ENCODE measurements at regions not wholly inside any gene's neighbourhood (a gene's known extent, or its start where the extent isn't known, plus 50 kb on each side); places are given as distances from the start of the nearest gene placed in this dataset.
A peak's percentile ranks its signal among the peaks of the same experiment; 100 is the strongest.

- TF ChIP-seq CTCF (IDR thresholded peaks at IDR 0.05) (no peak), POLR2A (IDR thresholded peaks at IDR 0.05) (no peak)
- peaks cover 0 to 11% (median 2%) of the 10 kb centered on the region in 3 donors for H3K4me1 ChIP-seq
- DNase-seq, result no peak
- no peaks in the 10 kb centered on the region for H3K27me3 ChIP-seq
- H3K36me3 ChIP-seq, result no peaks in the 10 kb centered on the region
- intact Hi-C loops (cut with DNase I), result no loop called here
- 75 to 87% methylated on average over 3 of the region's 3 CpGs for WGBS, 2 donors
- H3K4me3 ChIP-seq, result no peak overlapping the region
- no peaks in the 10 kb centered on the region for H3K9me3 ChIP-seq
- no peak overlapping the region for H3K27ac ChIP-seq
Measured at GRCh38 chr11:109077291-109077920, 344.6 kb upstream of the C11orf87 start.

GRCh38 chr11:109085708-109086373 is 336.1 kb upstream of the C11orf87 start:
- 43 to 49% methylated on average over 5 of the region's 5 CpGs for WGBS, 2 donors
- no peak for DNase-seq
- no peak overlapping the region for H3K4me3 ChIP-seq
- no peaks in the 10 kb centered on the region for H3K36me3 ChIP-seq
- intact Hi-C loops (cut with DNase I), result no loop called here
- no peaks in the 10 kb centered on the region for H3K27me3 ChIP-seq
- peak overlapping the region in 1 of 4 donors; percentile 3 for H3K27ac ChIP-seq
- H3K4me1 ChIP-seq, result no peaks in the 10 kb centered on the region
- peaks cover 0 to 5% (median 0%) of the 10 kb centered on the region in 3 donors for H3K9me3 ChIP-seq
- TF ChIP-seq POLR2A (IDR thresholded peaks at IDR 0.05), result no peak
- TF ChIP-seq CTCF (IDR thresholded peaks at IDR 0.05), result no peak

- no peak for DNase-seq
- intact Hi-C loops (cut with DNase I), result no loop called here
Measured at GRCh38 chr11:109086931-109087330, 335.1 kb upstream of the C11orf87 start.

GRCh38 chr11:109088086-109088485 is 333.9 kb upstream of the C11orf87 start:
- no peak for DNase-seq
- H3K9me3 ChIP-seq, result peaks cover 0 to 5% (median 0%) of the 10 kb centered on the region in 3 donors
- WGBS, 2 donors, result 58 to 89% methylated on average over 2 of the region's 2 CpGs
- H3K27ac ChIP-seq, result no peak overlapping the region
- no peaks in the 10 kb centered on the region for H3K36me3 ChIP-seq
- no peak overlapping the region for H3K4me3 ChIP-seq
- intact Hi-C loops (cut with DNase I), result no loop called here
- TF ChIP-seq CTCF (IDR thresholded peaks at IDR 0.05), result no peak
- no peak for TF ChIP-seq POLR2A (IDR thresholded peaks at IDR 0.05)
- no peaks in the 10 kb centered on the region for H3K4me1 ChIP-seq
- no peaks in the 10 kb centered on the region for H3K27me3 ChIP-seq

More at GRCh38 chr11:109086931-109087330, 335.1 kb upstream of the C11orf87 start:
- no peak overlapping the region for H3K4me3 ChIP-seq
- WGBS, 2 donors, result 79 to 93% methylated on average over 1 of the region's 1 CpG
- H3K36me3 ChIP-seq, result no peaks in the 10 kb centered on the region
- H3K4me1 ChIP-seq, result no peaks in the 10 kb centered on the region
- no peak overlapping the region for H3K27ac ChIP-seq
- peaks cover 0 to 5% (median 0%) of the 10 kb centered on the region in 3 donors for H3K9me3 ChIP-seq
- no peak for TF ChIP-seq POLR2A (IDR thresholded peaks at IDR 0.05)
- no peak for TF ChIP-seq CTCF (IDR thresholded peaks at IDR 0.05)
- no peaks in the 10 kb centered on the region for H3K27me3 ChIP-seq

DNA sequence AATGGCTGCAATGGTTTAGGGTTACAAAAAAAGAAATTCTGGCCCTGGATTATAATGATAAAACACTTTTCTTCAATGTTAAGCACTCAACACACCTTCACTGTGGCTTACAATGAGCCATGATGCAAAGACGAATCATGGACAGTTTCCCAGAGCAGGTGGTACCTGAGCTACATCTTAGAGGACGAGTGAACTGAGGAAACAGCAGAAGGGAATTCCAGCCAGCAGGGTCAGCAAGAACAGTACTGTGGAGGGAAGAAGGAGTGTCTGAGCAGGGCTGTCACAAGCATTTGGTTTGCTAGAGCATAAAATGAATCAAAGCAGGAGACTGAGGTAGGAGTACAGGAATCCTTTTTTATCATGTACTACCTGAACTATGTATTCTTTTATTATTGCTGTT is 332.8 kb upstream of the C11orf87 start:
- no peaks in the 10 kb centered on the region for H3K36me3 ChIP-seq
- DNase-seq, result no peak
- intact Hi-C loops (cut with DNase I), result no loop called here
- 58 to 70% methylated on average over 2 of the region's 2 CpGs for WGBS, 2 donors
- H3K27ac ChIP-seq, result no peak overlapping the region
- H3K9me3 ChIP-seq, result no peaks in the 10 kb centered on the region
- H3K4me3 ChIP-seq, result no peak overlapping the region
- no peak for TF ChIP-seq CTCF (IDR thresholded peaks at IDR 0.05)
- TF ChIP-seq POLR2A (IDR thresholded peaks at IDR 0.05), result no peak
- H3K27me3 ChIP-seq, result no peaks in the 10 kb centered on the region
- H3K4me1 ChIP-seq, result no peaks in the 10 kb centered on the region

Measured in esophagus squamous epithelium (tissue), 5 donors.